ENCODE measurements at regions not wholly inside any gene's neighbourhood (a gene's known extent, or its start where the extent isn't known, plus 50 kb on each side); places are given as distances from the start of the nearest gene placed in this dataset.

DNA sequence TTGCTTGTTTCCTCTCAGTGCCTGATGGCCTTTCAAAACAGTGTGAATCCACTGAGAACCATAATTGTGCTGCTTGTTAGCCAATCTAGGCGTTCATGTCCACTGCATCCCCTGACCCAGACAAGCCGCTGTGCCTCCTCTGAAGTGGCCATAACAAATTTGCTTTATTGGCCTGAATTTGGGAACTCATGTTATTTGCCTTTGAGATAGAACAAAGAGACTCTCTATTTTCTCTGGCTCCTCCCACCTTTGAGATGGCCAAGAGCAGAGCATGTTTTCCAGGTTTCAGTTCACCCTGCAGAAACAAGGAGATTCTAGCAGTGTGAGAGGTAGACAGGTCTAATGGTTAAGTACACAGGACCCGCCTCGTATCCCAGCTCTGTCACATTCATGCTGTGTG, 723.9 kb downstream of the MED13L start:
- Mint-ChIP-seq H3K27ac (no peak overlapping the region), H3K9me3 (ENCODE audit: low read depth) (peaks cover 3% of the 10 kb centered on the region), H3K27me3 (no peaks in the 10 kb centered on the region), H3K4me3 (ENCODE audit: low read depth) (no peak overlapping the region), H3K36me3 (ENCODE audit: insufficient read depth) (no peaks in the 10 kb centered on the region), H3K4me1 (ENCODE audit: low read depth) (no peaks in the 10 kb centered on the region)
- TF ChIP-seq, protein P1, sequence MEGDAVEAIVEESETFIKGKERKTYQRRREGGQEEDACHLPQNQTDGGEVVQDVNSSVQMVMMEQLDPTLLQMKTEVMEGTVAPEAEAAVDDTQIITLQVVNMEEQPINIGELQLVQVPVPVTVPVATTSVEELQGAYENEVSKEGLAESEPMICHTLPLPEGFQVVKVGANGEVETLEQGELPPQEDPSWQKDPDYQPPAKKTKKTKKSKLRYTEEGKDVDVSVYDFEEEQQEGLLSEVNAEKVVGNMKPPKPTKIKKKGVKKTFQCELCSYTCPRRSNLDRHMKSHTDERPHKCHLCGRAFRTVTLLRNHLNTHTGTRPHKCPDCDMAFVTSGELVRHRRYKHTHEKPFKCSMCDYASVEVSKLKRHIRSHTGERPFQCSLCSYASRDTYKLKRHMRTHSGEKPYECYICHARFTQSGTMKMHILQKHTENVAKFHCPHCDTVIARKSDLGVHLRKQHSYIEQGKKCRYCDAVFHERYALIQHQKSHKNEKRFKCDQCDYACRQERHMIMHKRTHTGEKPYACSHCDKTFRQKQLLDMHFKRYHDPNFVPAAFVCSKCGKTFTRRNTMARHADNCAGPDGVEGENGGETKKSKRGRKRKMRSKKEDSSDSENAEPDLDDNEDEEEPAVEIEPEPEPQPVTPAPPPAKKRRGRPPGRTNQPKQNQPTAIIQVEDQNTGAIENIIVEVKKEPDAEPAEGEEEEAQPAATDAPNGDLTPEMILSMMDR (IDR thresholded peaks at IDR 0.05; ENCODE audit: unreplicated experiment) = no peak
- no peak for DNase-seq (ENCODE audit: low spot score, unreplicated experiment)

DNA sequence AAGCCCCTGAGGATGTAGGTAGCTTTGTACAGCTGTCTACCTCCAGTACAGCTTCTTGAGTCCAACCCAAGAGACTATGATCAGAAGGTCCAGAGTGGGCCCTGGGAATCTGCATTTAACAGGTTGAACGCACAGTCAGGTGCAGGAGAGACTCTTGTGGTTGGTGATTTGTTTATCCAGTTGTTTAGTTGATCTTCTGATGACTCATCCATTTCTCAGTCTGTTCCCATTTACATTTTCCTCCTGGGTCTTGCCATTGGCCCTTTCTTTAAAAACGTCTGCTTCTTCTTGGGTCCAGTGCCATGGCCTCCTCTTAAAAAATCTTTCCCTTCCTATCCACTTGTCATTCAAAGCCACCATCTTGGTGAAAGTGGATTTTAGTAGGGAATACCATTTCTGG, 734.2 kb downstream of the MED13L start:
- H3K36me3 Mint-ChIP-seq (ENCODE audit: insufficient read depth) = peaks cover 2% of the 10 kb centered on the region
- peaks cover 3% of the 10 kb centered on the region for H3K27me3 Mint-ChIP-seq
- no peaks in the 10 kb centered on the region for H3K4me1 Mint-ChIP-seq (ENCODE audit: low read depth)
- TF ChIP-seq, protein P1 (IDR thresholded peaks at IDR 0.05; ENCODE audit: unreplicated experiment) = no peak
- no peak for DNase-seq (ENCODE audit: low spot score, unreplicated experiment)
- H3K4me3 Mint-ChIP-seq (ENCODE audit: low read depth) = no peak overlapping the region
- no peak overlapping the region for H3K27ac Mint-ChIP-seq
- H3K9me3 Mint-ChIP-seq (ENCODE audit: low read depth) = peaks cover 9% of the 10 kb centered on the region

DNA sequence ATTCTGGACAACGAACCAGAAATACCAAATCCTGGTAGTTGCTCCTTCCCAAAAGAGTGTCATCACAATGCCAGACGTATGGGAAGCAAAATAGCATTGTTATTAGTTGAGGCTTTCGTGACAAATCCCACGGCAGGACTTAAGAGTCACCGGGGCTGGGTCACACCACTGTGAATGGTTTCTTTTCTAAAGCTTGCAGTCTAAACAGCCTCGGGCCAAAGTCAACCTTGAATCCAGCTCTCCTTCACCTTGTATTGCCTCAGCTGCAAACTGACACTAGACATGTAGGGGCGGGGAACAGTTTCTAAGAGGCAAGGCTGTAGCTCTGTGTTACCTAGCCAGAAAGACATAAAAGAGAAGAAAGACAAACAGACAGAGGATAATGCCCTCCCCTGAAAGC, 734.8 kb downstream of the MED13L start:
- H3K27ac Mint-ChIP-seq = no peak overlapping the region
- peaks cover 2% of the 10 kb centered on the region for H3K36me3 Mint-ChIP-seq (ENCODE audit: insufficient read depth)
- H3K27me3 Mint-ChIP-seq = peaks cover 3% of the 10 kb centered on the region
- peaks cover 15% of the 10 kb centered on the region for H3K9me3 Mint-ChIP-seq (ENCODE audit: low read depth)
- H3K4me3 Mint-ChIP-seq (ENCODE audit: low read depth) = no peak overlapping the region
- TF ChIP-seq, protein P1 (IDR thresholded peaks at IDR 0.05; ENCODE audit: unreplicated experiment) = no peak
- no peak for DNase-seq (ENCODE audit: low spot score, unreplicated experiment)
- no peaks in the 10 kb centered on the region for H3K4me1 Mint-ChIP-seq (ENCODE audit: low read depth)

DNA sequence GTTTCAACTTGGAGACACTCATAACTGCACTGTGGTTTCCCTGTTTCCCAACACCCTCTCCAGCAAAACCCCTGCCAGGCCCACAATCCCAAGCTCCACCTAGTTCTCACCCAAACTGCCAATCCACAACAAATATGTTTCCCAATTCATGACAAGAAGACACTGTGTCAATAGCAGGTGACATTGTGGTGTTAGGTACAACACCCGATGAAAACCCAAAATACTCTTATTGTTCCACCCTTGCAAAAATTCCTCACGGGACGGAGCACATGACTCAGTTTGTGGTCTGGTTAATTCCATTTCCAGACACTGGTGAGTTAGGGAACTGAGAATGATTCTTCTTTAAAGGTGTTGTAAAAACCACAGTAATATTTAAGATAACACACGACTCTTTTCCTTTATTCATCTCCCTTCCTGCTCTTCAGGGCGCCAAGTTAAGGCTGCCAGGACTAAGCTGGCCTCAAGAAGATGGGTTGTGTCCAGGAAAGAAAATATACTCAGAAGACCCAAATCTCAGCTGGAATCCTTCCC, 735.5 kb downstream of the MED13L start:
- H3K4me3 Mint-ChIP-seq (ENCODE audit: low read depth) = no peak overlapping the region
- H3K4me1 Mint-ChIP-seq (ENCODE audit: low read depth) = no peaks in the 10 kb centered on the region
- TF ChIP-seq, protein P1 (IDR thresholded peaks at IDR 0.05; ENCODE audit: unreplicated experiment) = no peak
- H3K9me3 Mint-ChIP-seq (ENCODE audit: low read depth) = peaks cover 15% of the 10 kb centered on the region
- DNase-seq (ENCODE audit: low spot score, unreplicated experiment) = no peak
- H3K27me3 Mint-ChIP-seq = peaks cover 3% of the 10 kb centered on the region
- H3K36me3 Mint-ChIP-seq (ENCODE audit: insufficient read depth) = peaks cover 2% of the 10 kb centered on the region
- no peak overlapping the region for H3K27ac Mint-ChIP-seq

DNA sequence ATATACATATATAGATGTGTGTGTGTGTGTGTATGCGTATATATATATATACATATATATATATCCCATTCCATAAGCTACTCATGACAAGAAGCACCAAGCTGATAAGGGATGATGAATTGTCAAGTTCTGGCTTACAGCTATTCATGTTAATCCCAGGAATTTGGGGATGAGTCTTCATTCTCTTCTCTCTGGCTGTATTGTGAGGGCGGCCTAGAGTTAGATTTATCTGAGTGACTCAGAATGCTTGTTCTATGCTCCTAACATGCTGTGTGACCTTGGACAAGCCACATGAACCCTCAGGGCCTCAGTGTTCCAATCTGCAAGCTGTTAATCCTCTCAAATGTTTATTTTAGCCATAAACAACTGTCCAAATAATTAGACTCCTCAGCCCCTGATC, 749.0 kb downstream of the MED13L start:
- no peak overlapping the region for H3K4me3 Mint-ChIP-seq (ENCODE audit: low read depth)
- no peaks in the 10 kb centered on the region for H3K4me1 Mint-ChIP-seq (ENCODE audit: low read depth)
- no peak for DNase-seq (ENCODE audit: low spot score, unreplicated experiment)
- no peaks in the 10 kb centered on the region for H3K36me3 Mint-ChIP-seq (ENCODE audit: insufficient read depth)
- peaks cover 4% of the 10 kb centered on the region for H3K9me3 Mint-ChIP-seq (ENCODE audit: low read depth)
- peaks cover 12% of the 10 kb centered on the region for H3K27me3 Mint-ChIP-seq
- H3K27ac Mint-ChIP-seq = no peak overlapping the region
- TF ChIP-seq, protein P1 (IDR thresholded peaks at IDR 0.05; ENCODE audit: unreplicated experiment) = no peak
